ENCODE measurements at regions not wholly inside any gene's neighbourhood (a gene's known extent, or its start where the extent isn't known, plus 50 kb on each side); places are given as distances from the start of the nearest gene placed in this dataset.
A peak's percentile ranks its signal among the peaks of the same experiment; 100 is the strongest.

DNA sequence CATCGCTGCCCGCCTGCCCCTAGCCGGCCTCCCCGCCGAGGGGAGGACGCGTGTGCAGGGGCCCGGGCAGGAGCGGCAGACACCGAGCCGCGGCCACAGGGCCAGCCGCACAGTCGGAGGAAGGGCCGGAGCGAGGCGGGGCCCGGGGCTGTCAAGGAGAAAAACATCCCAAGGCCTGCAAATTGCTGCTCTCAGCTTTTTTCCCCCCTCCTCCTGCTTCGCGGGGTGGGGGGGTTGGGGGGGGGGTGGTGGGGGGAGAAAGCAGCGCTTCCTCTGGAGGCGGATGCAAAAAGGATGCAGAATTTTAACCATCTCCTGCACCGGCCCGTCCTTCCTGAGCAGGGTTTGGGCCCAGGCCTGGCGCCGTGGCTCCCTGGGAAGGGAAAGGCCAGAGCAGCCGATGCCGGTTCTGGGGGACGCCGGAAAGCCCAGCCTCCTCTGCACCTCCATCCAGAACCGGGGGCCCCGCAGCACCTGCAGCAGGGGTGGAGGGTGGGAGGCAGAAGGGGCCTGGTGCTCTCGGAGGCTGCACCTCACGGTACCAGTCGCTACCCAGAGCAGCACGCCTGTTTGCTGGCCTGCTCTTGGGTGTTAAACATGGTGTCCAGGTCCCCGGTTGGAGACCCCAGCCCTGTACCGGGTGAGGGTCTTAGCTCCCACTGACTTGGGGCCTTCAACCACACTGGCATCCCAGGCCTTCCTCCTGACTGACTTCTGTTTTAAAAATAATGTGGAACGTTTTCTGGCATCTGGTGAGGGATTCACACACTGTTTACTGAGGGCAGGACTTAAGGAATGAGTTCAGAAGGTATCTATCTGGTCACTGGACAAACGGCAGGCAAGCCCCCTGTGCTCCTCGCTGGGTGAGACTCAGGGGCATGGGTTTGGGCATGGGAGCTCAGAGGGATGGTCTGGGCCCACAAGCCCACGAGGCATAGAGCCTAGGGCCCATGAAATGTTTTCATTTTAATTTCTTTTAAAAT is 77.4 kb upstream of the WNT7B start:
- no peak for TF ChIP-seq ZNF274 (IDR thresholded peaks at IDR 0.05; ENCODE audit: low read depth, low read length)
- H3K4me3 ChIP-seq (ENCODE audit: low read length), result peak overlapping the region; percentile 32; the same call in 1 of the 2 replicates

DNA sequence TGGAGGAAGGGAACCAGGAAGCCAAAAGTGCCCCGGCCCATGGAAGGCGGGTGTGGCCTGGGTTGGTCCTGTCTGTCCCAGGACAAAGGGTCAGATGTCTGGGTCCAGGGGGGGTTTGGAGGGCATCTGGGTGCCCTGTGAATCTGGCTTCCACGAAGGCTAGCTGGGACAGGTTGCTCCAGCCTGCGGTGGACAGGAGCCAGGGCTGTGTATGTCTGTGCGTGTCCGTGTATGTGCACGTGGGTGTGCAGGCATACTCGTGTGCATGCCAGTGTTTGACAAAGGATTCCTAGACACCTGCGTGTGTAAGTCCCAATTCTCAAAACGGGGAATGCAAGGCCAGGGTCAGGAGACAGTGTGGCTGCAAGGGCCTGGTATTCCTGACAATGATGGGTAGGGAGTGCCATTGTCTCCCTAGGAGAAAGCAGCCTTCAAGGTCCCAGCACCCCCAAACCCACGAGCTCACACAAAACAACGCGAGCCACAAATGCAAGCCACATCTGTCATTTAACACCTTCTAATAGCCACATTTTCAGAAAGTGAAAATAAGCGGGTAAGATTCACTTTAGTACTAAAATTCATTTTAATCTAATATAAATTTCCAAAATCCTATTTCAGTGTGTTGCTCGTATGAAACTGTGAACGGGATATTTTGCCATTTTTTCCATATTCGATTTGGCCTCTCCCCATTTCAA is 78.4 kb upstream of the WNT7B start:
- TF ChIP-seq ZNF274 (IDR thresholded peaks at IDR 0.05; ENCODE audit: low read depth, low read length), result no peak
- no peak overlapping the region for H3K4me3 ChIP-seq (ENCODE audit: low read length)

DNA sequence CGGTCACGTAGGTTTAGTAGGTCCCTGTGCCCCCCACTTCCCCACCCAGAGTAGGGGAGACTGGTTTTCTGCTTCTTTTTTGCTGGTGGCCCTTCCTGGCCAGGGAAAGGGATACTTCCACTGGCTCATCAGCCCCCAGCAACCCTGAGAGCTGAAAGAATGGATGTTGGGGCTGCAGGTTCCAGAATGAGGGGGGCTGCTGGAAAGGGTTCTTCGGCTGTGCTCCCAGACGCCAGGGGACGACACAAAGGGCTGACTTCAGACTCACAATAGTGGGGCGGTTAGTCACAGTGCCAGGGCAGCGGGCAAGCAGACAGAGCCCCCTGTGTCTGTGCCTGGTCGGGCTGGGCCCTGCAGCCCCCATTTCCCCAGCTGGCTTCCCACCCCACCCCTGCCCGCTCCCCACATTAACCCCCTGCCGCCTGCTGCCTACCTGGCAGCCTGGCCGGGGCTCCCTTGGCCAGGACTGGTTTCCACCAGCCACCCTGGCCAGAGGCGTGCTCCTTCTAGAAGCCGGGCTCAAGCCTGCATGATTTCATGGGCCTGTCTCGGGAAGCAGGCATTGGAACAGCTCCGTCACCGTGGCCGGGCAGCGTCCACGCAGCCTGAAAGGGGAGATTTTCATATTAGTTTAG is 79.1 kb upstream of the WNT7B start:
- H3K4me3 ChIP-seq (ENCODE audit: low read length), result no peak overlapping the region

DNA sequence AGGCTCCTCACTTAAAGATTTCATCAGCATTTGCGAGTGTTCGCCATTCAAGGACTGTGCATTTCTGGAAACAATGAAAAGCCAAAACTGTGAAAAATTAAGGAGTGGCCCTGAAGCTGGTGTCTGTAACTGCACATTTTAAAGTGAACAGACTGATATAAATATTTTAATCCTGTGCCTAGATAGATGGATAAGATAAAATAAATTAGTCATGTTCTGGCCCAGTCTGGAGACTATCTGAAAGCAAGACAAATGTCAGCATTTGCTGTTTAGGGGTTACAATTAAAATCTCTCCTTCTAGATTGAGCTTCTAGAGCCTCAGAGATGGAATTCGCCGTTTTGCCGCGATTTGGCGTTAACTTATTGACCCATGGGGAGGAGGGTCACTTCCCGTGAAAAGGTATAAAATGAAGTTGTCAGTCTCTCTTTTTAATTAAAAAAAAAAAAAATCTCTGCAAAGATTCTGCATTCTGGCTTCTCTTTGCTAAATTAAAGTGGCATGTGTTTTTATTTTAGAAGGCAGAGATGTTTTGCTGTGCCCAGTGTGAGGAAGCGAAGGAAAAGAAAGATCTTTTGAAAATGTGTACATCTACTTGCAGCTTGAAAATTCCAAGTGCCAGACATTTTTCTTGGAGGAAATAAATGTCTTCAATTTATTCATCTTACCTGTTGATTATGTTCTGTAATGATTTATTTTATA is 79.7 kb upstream of the WNT7B start:
- no peak for TF ChIP-seq ZNF274 (IDR thresholded peaks at IDR 0.05; ENCODE audit: low read depth, low read length)
- H3K4me3 ChIP-seq (ENCODE audit: low read length), result no peak overlapping the region

More for the DNA sequence above, 79.1 kb upstream of the WNT7B start:
- no peak for TF ChIP-seq ZNF274 (IDR thresholded peaks at IDR 0.05; ENCODE audit: low read depth, low read length)

DNA sequence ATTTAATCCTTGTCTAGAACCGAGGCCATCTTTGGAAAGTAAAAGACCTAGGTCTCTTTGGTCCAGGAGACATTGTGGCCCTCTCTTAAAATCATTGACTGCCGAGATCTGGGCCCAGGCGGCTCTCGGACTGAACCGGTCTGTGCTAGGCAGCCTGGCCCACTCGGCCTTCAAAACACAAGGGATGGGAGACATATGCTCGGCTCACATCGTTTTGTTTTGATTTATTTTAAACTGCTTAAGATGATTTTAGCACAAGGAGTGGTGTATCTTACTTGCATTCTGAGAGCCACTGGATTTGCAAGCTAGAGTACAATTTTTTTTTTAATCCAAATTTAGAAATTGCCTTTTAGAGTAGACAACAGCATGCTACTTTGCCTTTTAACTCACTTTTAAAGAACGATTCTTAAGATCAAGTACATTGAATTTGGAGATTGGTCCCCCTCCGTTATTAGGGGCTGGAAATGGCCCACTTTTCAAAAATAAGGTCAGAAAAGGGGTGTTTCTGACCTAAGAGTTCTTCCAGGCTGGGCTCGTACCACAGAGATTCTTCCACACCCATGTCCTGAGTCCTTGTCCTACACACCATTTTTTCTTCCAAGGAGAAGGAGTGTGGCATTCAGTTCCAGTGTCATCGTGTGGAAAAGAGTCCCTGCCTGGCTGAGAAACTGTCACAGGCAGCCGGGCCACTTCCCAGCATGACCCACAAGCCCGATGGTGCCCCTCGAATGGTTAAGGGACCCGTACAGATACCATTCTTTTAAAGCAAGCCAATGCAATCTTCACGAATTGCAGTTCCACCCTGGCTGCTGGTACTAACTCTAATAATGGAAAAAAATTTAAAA is 80.5 kb upstream of the WNT7B start:
- TF ChIP-seq ZNF274 (IDR thresholded peaks at IDR 0.05; ENCODE audit: low read depth, low read length), result no peak
- H3K4me3 ChIP-seq (ENCODE audit: low read length), result no peak overlapping the region; the same call in 1 of the 2 replicates

DNA sequence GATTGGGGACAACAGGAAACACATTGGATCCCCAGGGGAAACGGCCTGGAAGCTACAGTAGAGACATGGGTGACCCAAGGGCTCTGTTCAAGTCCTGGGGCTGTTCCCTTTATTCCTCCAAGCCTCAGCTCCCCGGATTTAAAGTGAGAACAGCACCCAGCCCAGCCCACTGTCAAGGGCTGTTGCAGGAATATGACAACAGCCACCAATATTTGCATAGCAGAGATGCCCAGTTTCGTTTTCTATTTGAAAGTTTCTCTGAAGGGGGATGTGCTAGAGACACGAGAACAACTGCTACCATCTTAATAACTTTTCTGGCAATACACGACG is 81.1 kb upstream of the WNT7B start:
- H3K4me3 ChIP-seq (ENCODE audit: low read length), result no peak overlapping the region; the same call in 1 of the 2 replicates
- no peak for TF ChIP-seq ZNF274 (IDR thresholded peaks at IDR 0.05; ENCODE audit: low read depth, low read length)

DNA sequence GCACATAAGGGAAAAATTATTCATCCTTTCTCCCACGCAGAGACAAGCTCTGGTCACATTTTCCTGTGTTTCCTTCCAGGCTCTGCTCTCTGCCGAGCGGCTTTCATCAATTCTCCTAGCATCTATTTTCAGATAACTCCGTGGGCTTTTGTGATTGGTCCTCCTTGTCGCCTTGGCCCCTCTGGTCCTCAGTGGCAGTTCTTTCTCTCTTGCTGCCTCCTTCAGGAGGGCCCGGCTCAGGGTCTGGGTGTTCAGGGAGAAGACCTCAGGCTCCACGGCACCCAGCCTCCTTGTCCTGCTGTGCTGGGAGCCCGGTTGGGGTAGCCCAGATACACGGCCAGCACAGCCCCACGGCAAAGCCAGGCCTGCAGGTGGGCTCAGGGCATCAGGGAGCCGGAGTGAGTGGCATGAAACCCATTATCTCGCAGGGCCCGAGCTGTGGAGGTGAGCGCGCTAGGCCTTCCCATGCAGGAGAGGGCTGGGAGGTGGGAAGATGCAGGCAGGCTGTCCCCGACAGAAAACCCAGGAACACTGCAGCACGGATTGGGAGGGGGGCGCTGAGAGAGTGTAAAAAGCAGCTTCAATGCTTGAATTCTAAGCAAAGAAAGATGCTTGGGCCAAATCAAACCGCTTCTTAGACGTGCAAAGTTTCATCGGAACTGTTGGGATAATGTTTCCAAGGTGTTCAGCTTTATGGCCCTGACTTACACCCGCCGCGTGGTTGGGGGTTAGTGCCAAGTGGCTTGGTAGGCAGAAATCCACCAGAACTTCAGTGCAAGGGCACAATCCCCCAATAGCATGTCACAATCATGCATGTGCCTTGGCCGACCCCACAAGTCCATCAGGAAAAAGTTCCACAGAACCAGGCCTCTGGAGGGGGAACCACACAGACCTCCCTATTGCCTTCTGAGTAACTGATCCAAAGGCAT is 81.9 kb upstream of the WNT7B start:
- TF ChIP-seq ZNF274 (IDR thresholded peaks at IDR 0.05; ENCODE audit: low read depth, low read length), result no peak
- H3K4me3 ChIP-seq (ENCODE audit: low read length), result no peak overlapping the region

- H3K4me3 ChIP-seq (ENCODE audit: low read length), result no peak overlapping the region
- TF ChIP-seq ZNF274 (IDR thresholded peaks at IDR 0.05; ENCODE audit: low read depth, low read length), result no peak
Measured at GRCh38 chr22:46060292-46061123, 83.5 kb upstream of the WNT7B start.

DNA sequence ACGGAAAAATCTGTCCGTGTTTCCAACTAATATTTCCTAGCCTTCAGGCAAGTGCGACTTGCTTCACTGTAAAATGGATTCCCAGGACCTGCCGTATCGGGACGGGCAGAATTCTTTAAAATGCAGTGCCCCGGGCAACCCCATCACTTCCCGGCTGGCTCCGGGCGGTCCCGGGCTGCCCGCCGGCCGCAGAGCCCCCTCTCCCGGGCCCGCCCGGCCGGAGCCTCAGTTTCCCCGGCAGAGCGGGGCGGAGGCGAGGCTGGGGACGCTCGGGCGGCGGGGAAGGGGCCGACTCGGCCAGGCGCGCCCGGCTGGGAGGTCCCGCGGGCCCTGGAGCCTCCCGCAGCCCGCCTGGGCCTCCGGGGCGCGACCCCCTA is 84.2 kb upstream of the WNT7B start:
- TF ChIP-seq ZNF274 (IDR thresholded peaks at IDR 0.05; ENCODE audit: low read depth, low read length), result no peak
- H3K4me3 ChIP-seq (ENCODE audit: low read length), result no peak overlapping the region

- no peak for TF ChIP-seq ZNF274 (IDR thresholded peaks at IDR 0.05; ENCODE audit: low read depth, low read length)
- H3K4me3 ChIP-seq (ENCODE audit: low read length), result no peak overlapping the region
Measured at GRCh38 chr22:46061501-46062231, 84.7 kb upstream of the WNT7B start.

GRCh38 chr22:46062232-46062615 is 85.3 kb upstream of the WNT7B start:
- H3K4me3 ChIP-seq (ENCODE audit: low read length), result no peak overlapping the region
- no peak for TF ChIP-seq ZNF274 (IDR thresholded peaks at IDR 0.05; ENCODE audit: low read depth, low read length)

All from GM08714 (cell line).